ENCODE measurements at regions not wholly inside any gene's neighbourhood (a gene's known extent, or its start where the extent isn't known, plus 50 kb on each side); places are given as distances from the start of the nearest gene placed in this dataset.

GRCh38 chr7:1318051-1318450 is 85.4 kb downstream of the UNCX start:
- no peak for DNase-seq (ENCODE audit: low read depth in 3 of 3, low spot score in 1 of 3)

GRCh38 chr7:1318661-1319060 is 86.0 kb downstream of the UNCX start:
- no peak for DNase-seq (ENCODE audit: low read depth in 3 of 3, low spot score in 1 of 3)

GRCh38 chr7:1320616-1321240 is 88.1 kb downstream of the UNCX start:
- DNase-seq (ENCODE audit: low read depth in 3 of 3, low spot score in 1 of 3), result no peak

GRCh38 chr7:1321411-1322239 is 89.0 kb downstream of the UNCX start:
- no peak for DNase-seq (ENCODE audit: low read depth in 3 of 3, low spot score in 1 of 3)

GRCh38 chr7:1322240-1323110 is 89.8 kb downstream of the UNCX start:
- DNase-seq (ENCODE audit: low read depth in 3 of 3, low spot score in 1 of 3), result no peak

GRCh38 chr7:1323178-1324027 is 90.7 kb downstream of the UNCX start:
- DNase-seq (ENCODE audit: low read depth in 3 of 3, low spot score in 1 of 3), result no peak

- no peak for DNase-seq (ENCODE audit: low read depth in 3 of 3, low spot score in 1 of 3)
Observed at GRCh38 chr7:1324028-1324900, 91.6 kb downstream of the UNCX start.

GRCh38 chr7:1325246-1325645 is 92.6 kb downstream of the UNCX start:
- DNase-seq (ENCODE audit: low read depth in 3 of 3, low spot score in 1 of 3), result no peak

GRCh38 chr7:1325646-1326510 is 93.2 kb downstream of the UNCX start:
- DNase-seq (ENCODE audit: low read depth in 3 of 3, low spot score in 1 of 3), result no peak

GRCh38 chr7:1326511-1326785 is 93.8 kb downstream of the UNCX start:
- DNase-seq (ENCODE audit: low read depth in 3 of 3, low spot score in 1 of 3), result no peak

- no peak for DNase-seq (ENCODE audit: low read depth in 3 of 3, low spot score in 1 of 3)
Observed at GRCh38 chr7:1329261-1329660, 96.6 kb downstream of the UNCX start.

GRCh38 chr7:1329966-1330800 is 97.5 kb downstream of the UNCX start:
- DNase-seq (ENCODE audit: low read depth in 3 of 3, low spot score in 1 of 3), result no peak

GRCh38 chr7:1330801-1331425 is 98.2 kb downstream of the UNCX start:
- DNase-seq (ENCODE audit: low read depth in 3 of 3, low spot score in 1 of 3), result no peak

- no peak for DNase-seq (ENCODE audit: low read depth in 3 of 3, low spot score in 1 of 3)
Observed at GRCh38 chr7:1331561-1332467, 99.1 kb downstream of the UNCX start.

- no peak for DNase-seq (ENCODE audit: low read depth in 3 of 3, low spot score in 1 of 3)
Observed at GRCh38 chr7:1336509-1336908, 103.8 kb downstream of the UNCX start.

GRCh38 chr7:1339611-1340010 is 106.9 kb downstream of the UNCX start:
- DNase-seq (ENCODE audit: low read depth in 3 of 3, low spot score in 1 of 3), result no peak

GRCh38 chr7:1340031-1340430 is 107.4 kb downstream of the UNCX start:
- DNase-seq (ENCODE audit: low read depth in 3 of 3, low spot score in 1 of 3), result no peak
